Medulla oblongata (tissue), 1 donor: ENCODE measurements at regions not wholly inside any gene's neighbourhood (a gene's known extent, or its start where the extent isn't known, plus 50 kb on each side); places are given as distances from the start of the nearest gene placed in this dataset.

Experiments
- DNase-seq: peaks from one replicate; pipeline ENCODE4 v3.0.0-alpha.2; 2015; ENCODE audit errors: extremely low spot score

DNA sequence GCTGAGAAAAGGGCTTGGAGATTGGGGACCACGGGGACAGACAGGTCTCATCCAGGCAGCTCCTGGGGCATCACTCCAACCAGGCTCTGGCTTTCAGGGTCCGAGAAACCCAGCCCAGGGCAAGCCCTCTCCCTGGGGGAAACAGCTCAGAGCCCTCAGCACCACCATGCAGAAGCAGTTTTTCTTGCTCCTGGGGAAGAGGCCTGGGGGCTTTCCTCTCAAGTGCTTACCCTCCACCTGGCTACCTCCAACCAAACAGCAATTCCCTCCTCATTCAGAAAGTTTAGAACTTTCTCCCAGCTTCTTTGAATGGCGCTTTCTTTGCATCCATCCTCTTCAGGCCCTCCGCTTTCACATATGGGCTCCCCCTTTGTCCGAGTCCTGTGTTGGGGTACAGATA is 110.4 kb upstream of the PHACTR3 start:
- no peak for DNase-seq

DNA sequence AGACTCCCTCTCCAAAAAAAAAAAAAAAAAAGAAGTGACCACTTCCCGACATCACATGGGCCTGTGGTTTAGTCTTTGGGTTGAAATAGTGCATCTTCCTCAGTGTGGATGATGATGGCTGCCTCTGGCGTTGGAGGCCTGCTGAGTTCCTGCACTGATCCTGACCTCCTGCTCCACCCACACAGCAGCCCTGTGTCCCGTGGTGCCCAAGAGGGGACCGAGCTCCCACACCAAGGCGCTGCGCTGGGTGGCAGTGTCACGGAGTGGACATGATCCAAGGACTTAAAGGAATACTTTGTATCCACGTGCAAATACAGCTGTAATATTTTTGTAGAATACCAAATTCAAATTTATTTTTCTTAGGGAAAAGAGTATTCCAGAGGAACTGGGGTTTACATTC is 109.2 kb upstream of the PHACTR3 start:
- DNase-seq, result no peak

GRCh38 chr20:59495894-59496510 is 108.3 kb upstream of the PHACTR3 start:
- DNase-seq, result peak; percentile 84

DNA sequence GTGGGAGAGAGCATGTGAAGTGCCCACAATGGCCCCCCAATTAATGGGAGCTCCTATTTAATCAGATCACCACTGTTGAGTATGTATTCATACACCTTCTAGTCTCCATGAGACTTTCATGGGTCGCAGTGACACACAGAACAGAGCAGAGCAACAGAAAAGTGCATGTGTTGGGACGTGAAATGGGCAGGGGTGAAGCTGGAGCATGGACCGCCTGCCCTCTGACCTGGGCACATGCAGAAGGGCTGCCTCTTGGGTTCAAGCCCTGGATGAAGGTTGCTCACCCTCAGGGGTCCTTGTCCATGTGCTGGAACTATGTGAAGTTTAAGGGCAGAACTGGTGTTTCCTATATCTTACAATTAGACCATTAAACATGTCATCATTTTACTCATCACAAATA is 106.0 kb upstream of the PHACTR3 start:
- no peak for DNase-seq

DNA sequence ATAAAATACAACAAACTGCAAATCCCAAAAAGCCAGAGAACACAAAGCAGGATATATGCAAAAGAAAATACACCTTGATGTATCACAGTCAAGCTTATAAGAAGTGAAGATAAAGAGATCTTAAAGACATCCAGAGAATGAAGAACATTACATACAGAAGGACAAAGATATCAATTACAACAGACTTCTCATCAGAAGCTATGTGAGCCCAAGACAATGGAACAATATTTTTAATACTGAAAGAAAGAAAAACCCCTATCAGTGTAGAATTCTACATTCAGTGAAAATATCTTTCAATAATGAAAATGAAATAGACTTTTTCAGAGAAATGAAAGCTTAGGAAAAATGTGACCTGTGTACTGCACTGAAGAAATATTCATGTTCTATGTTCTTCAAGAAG is 104.5 kb upstream of the PHACTR3 start:
- DNase-seq, result no peak

GRCh38 chr20:59508729-59509128 is 95.6 kb upstream of the PHACTR3 start:
- no peak for DNase-seq

DNA sequence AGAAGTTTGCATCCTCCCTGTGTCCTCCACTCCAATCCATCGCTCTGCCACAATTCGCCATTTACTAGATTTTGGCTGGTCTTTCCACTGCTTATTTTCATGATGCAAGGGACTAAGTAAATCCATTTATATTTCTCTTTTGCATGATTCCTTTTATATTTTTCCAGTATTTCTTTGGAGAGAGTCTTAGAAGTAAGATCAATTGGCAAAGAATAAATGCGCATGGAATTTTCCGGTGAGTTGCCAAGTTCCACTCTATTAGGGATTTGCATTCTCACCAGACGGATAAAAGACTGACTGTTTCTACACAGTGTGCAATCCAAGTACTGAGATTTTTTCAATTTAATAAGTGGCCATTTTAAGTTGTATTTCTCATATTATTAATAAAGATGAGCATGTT is 91.7 kb upstream of the PHACTR3 start:
- DNase-seq, result no peak

DNA sequence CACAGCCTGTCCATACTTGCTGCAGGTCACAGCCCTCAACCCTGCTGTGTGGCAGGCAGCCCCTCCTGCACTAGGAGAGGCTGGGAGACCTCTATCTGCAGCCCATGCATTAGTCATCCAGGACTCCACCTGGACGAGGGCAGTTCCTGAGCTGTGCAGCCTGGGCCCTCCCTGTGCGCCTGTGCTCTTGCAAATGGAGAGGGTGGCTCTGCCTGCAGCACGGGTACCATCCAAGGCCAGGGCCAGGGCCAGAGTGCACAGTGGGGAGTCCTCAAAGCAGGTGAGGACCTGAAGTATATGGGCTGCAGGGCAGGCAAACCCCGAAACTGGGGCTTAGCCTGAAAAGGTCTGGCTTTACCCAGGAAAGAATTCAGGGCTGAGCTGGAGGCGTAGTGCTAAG is 89.8 kb upstream of the PHACTR3 start:
- no peak for DNase-seq

DNA sequence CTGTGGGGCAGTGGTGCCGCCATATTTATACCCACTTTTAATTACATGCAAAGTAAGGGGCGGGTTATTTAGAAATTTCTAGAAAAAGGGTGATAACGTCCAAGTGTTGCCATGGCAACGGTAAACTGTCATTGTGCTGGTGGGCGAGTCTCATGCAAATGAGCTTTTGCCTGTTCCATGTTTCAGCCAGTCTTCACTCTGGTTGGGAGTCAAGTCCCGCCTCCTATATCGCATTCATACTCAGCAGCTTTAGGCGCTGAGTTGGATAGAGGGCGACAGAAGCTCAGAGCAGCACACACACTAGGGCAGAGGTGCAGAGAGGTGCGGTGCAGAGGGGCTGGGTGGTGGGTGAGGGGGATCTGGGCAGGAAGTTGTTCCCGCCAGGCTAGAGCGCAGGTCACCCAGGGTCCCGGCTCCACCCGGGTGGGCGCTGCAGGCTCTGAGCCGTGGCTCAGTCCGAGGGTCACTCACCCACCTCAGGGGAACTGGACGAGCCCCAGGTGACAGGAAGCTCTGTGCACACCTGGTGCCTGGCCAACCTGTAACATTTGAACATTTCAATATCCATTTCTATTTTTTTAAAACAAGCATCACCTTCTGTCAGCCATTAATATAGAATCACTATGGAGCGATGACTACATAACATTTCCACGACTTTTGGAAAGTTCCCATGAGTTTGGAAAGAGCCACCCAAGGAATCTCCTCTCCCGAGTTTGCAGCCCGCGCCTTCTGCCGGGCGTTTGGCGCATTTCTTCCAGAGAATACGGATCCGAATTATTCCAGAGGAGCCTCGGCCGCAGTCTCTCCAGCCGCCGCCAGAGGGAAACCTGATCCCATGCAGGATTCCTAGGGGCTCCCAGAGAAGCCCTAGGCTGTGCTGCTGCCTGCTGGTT is 89.1 kb upstream of the PHACTR3 start:
- peak; percentile 86 for DNase-seq

DNA sequence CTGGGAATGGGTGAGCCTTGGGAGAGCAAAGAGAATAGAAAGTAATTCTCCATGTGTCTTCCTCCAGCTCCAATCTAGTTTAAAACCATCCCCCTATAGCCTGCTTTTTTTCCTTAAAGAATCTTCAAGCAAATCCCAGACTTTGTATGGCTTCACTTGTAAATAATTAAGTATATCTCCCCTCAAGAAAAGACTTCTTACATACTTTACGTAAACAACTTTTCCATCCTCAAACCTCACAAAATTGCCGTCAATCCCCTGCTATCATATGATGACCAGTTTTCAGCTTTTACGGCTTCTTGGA is 88.5 kb upstream of the PHACTR3 start:
- DNase-seq, result no peak

- DNase-seq, result peak; percentile 45
These were observed 85.2 kb upstream of the PHACTR3 start for GRCh38 chr20:59518881-59519706.

- DNase-seq, result no peak
These were observed 84.7 kb upstream of the PHACTR3 start for GRCh38 chr20:59519707-59520014.

- DNase-seq, result no peak
These were observed 83.5 kb upstream of the PHACTR3 start for GRCh38 chr20:59520814-59521213.

DNA sequence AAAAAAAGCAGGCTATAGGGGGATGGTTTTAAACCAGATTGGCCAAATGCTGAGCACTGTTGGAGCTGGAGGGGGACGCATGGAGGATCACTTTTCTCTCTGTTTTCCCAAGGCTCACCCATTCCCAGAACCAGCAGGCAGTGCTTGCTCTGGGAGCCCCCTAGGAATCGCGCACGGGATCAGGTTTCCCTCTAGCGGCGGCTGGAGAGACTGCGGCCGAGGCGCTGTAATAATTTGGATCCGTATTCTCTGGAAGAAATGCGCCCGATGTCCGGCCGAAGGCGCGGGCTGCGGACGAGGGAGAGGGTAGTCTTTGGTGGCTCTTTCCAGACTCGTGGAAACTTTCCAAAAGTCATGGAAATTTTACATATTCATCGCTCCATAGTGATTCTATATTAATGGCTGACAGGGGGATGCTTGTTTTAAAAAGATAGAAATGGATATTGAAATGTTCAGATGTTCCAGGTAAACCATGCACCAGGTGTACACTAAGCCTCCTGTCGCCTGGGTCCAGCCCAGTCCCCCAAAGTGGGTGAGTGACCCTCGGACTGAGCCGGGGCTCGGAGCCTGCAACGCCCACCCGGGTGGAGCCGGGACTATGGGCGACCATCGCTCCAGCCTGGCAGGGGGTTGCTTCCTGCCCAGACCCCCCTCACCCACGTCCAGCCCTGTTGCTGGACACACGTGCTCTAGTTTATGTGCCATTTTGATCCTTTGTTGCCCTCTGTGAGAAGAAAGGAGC is 78.7 kb upstream of the PHACTR3 start:
- peak; percentile 72 for DNase-seq

DNA sequence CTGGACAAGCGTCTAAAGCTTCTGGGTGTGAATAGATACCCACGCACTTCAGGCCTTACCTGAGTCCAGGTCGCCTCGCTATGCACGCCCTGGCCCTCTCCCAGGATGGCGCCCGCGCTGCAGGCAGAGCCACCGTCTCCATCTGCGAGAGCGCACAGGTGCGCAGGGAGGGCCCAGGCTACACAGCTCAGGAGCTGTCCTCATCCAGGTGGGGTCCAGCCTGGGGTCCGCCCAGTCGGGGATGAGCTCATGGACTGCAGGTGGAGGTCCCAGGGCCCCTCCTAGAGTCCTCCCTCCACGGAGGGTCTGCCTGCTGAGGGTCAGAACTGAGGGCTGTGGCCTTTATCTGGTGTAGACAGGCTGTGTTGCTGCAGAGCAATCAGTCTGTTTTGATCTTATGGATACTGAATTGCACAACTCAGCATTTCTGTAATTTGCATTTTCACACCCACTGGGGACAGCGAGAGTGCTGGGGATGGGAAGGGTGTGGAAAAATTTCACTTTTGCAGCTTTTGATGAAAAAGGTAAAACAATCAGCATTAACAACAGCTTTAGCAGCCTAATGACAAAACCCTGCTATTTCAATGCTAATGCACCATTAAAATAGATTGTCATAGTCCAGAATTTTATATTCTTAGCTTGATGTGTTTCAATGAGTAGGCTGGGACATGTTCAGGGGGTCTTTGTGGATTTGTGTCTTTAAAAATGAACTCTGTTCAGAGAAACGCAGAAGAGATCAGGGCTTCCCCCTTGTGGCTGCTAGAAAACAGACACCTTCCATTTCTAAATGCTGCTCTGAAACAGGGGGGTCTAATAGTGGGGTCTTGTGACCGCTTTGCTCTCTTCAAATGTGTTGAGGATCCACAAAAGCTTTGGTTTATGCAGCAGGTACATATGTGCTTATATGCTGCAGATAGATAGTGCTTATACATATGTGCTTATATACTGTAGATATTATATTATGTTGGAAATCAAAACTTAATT is 77.8 kb upstream of the PHACTR3 start:
- DNase-seq, result no peak

DNA sequence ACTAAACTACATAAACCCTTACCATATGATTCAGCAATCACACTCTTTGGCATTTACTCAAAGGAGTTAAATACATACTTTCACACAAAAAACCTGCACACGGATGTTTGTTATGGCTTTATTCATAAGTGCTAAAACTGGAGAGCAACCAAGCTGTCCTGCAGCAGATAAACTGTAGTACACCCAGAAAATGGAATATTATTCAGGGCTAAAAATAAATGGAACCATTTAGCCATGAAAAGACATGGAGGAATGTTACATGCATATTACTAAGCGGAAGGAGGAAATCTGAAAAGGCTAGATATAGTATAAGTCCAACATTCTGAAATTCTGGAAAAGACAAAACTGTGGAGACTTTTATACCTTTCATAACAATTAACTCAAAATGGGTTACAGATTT is 73.6 kb upstream of the PHACTR3 start:
- DNase-seq, result no peak

GRCh38 chr20:59537991-59538390 is 66.3 kb upstream of the PHACTR3 start:
- DNase-seq, result no peak

DNA sequence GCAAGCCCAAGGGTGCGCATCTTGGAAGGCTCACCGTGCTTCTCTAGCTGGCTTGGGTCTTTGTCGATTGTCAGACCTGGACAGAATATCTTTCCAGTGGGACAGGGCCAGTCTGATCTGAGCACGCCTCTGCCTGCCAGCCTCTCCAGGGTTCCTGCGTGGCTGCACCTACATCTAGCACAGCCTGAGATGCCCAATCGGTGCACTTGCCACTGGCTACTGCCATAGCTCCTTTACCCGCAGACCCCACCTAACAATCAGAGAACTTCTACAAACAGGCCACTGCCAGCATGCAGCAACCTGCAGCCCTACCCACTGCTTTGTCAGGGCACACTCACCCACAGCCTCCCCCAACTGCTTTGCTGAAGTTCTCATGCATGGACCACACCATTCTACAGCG is 56.7 kb upstream of the PHACTR3 start:
- no peak for DNase-seq
